SU-DHL-6 (cell line): ENCODE measurements at regions not wholly inside any gene's neighbourhood (a gene's known extent, or its start where the extent isn't known, plus 50 kb on each side); places are given as distances from the start of the nearest gene placed in this dataset.

ENCODE experiments used
- H2AFZ ChIP-seq: fragments of 200-600 bp; sonication (generic); 2 replicates; pipeline ENCODE4 v1.6.1; 2014; ENCODE audit warnings: low read depth, mild to moderate bottlenecking, moderate library complexity, mixed read lengths, antibody characterized with exemption, low read length; ENCODE audit not compliant: severe bottlenecking
- H3F3A ChIP-seq: fragments of 200-600 bp; shearing (Covaris generic); 2 replicates; pipeline ENCODE4 v1.6.0; 2016; ENCODE audit warnings: antibody characterized with exemption, mild to moderate bottlenecking; ENCODE audit not compliant: insufficient read depth
- H3K27ac ChIP-seq: fragments of 200-600 bp; sonication (generic); 2 replicates; pipeline ENCODE4 v1.5.1; 2016; ENCODE audit warnings: low read depth, mild to moderate bottlenecking, low read length, moderate library complexity, mixed read lengths
- H3K27me3 ChIP-seq: fragments of 200-600 bp; sonication (generic), shearing (Covaris generic); 2 replicates; pipeline ENCODE4 v1.6.0; 2014; ENCODE audit warnings: mild to moderate bottlenecking, low read length
- H3K36me3 ChIP-seq: fragments of 200-600 bp; sonication (generic); 2 replicates; pipeline ENCODE4 v1.6.1; 2014; ENCODE audit warnings: mild to moderate bottlenecking, low read length, mixed read lengths
- H3K4me2 ChIP-seq: fragments of 300-600, 200-600 bp; shearing (Covaris generic), sonication (generic); 2 replicates; pipeline ENCODE4 v1.6.0; 2014; ENCODE audit warnings: low read length, low read depth, mild to moderate bottlenecking; ENCODE audit not compliant: poor library complexity, severe bottlenecking
- H3K4me3 ChIP-seq: fragments of 200-600 bp; sonication (generic); 2 replicates; pipeline ENCODE4 v1.5.1; 2014; ENCODE audit warnings: antibody characterized with exemption, low read length, mild to moderate bottlenecking, mixed read lengths; ENCODE audit not compliant: insufficient read depth, poor library complexity, severe bottlenecking
- H3K79me2 ChIP-seq: fragments of 200-600 bp; sonication (generic); 2 replicates; pipeline ENCODE4 v1.6.1; 2014; ENCODE audit warnings: mild to moderate bottlenecking, low read length, moderate library complexity; ENCODE audit not compliant: insufficient read depth
- H3K9ac ChIP-seq: fragments of 200-600 bp; sonication (generic); 2 replicates; pipeline ENCODE4 v1.7.0; 2014; ENCODE audit warnings: mild to moderate bottlenecking, low read length
- H3K9me2 ChIP-seq: fragments of 200-600 bp; sonication (generic); replicated peaks from 2 replicates; pipeline ENCODE4 v1.6.1; 2014; ENCODE audit warnings: low read length; ENCODE audit not compliant: insufficient read depth
- H3K9me3 ChIP-seq: fragments of 200-600 bp; sonication (generic); 2 replicates; pipeline ENCODE4 v1.6.1; 2014; ENCODE audit warnings: low read length, mixed read lengths; ENCODE audit not compliant: insufficient read depth
- H4K20me1 ChIP-seq: fragments of 200-600 bp; sonication (generic); 2 replicates; pipeline ENCODE4 v1.6.1; 2014; ENCODE audit warnings: low read depth, mild to moderate bottlenecking, antibody characterized with exemption, low read length, moderate library complexity, mixed read lengths
- EZH2phosphoT487 ChIP-seq: fragments of 200-600 bp; sonication (generic), shearing (Covaris generic); conservative IDR thresholded peaks from 2 replicates; pipeline ENCODE4 v1.6.1; 2018; ENCODE audit warnings: mild to moderate bottlenecking, antibody characterized with exemption, low read length, moderate library complexity, mixed read lengths
- TF ChIP-seq, protein P1 (sequence below): fragments of 200-600 bp; sonication (generic); IDR thresholded peaks from one replicate; pipeline ENCODE4 v1.5.1; 2017; ENCODE audit warnings: antibody characterized with exemption, mild to moderate bottlenecking, low read length, moderate library complexity; ENCODE audit not compliant: insufficient read depth, poor library complexity, severe bottlenecking

GRCh38 chr10:3432081-3432825 is 259.7 kb upstream of the PITRM1 start:
- Histone ChIP-seq H3K9me3 (peaks cover 4% of the 10 kb centered on the region; the same call in 1 of the 2 replicates), H3K79me2 (no peaks in the 10 kb centered on the region), H3K9ac (no peak overlapping the region), H3K9me2 (no peaks in the 10 kb centered on the region), H3F3A (no peaks in the 10 kb centered on the region), H3K27ac (no peak overlapping the region), H4K20me1 (no peaks in the 10 kb centered on the region), H3K4me3 (no peak overlapping the region), H3K36me3 (no peaks in the 10 kb centered on the region), H2AFZ (no peak overlapping the region), H3K27me3 (no peaks in the 10 kb centered on the region), H3K4me2 (no peak overlapping the region)
- TF ChIP-seq, protein P1, sequence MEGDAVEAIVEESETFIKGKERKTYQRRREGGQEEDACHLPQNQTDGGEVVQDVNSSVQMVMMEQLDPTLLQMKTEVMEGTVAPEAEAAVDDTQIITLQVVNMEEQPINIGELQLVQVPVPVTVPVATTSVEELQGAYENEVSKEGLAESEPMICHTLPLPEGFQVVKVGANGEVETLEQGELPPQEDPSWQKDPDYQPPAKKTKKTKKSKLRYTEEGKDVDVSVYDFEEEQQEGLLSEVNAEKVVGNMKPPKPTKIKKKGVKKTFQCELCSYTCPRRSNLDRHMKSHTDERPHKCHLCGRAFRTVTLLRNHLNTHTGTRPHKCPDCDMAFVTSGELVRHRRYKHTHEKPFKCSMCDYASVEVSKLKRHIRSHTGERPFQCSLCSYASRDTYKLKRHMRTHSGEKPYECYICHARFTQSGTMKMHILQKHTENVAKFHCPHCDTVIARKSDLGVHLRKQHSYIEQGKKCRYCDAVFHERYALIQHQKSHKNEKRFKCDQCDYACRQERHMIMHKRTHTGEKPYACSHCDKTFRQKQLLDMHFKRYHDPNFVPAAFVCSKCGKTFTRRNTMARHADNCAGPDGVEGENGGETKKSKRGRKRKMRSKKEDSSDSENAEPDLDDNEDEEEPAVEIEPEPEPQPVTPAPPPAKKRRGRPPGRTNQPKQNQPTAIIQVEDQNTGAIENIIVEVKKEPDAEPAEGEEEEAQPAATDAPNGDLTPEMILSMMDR: no peak
- TF ChIP-seq EZH2phosphoT487: no peak

GRCh38 chr10:3430501-3430900 is 257.9 kb upstream of the PITRM1 start:
- no peak for TF ChIP-seq EZH2phosphoT487
- TF ChIP-seq, protein P1: no peak
- Histone ChIP-seq H3K9ac (no peak overlapping the region), H3K9me2 (no peaks in the 10 kb centered on the region), H3K79me2 (no peaks in the 10 kb centered on the region), H3K4me3 (no peak overlapping the region), H3F3A (no peaks in the 10 kb centered on the region), H4K20me1 (no peaks in the 10 kb centered on the region), H3K27ac (no peak overlapping the region), H3K4me2 (no peak overlapping the region), H2AFZ (no peak overlapping the region), H3K9me3 (peaks cover 4% of the 10 kb centered on the region; the same call in 1 of the 2 replicates), H3K36me3 (no peaks in the 10 kb centered on the region), H3K27me3 (no peaks in the 10 kb centered on the region)

DNA sequence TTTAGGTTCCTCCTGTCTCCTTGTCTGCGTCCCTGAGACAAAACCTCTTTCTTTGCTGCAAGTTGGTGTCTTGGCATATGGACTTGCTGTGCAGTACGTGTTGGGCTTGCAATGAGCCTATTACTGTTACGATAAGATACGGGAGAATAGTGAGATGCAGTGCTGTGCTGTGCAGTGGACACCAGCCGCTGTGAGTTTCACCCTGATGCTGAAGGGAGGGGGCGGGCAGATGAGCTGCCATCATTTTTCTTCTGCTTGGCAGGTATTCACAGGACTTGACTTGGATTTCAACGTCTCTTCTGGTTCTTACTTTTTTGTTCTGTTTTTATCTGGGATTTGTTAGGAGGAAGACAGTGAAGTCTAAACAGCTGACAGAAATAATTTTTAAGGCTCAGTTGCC is 257.1 kb upstream of the PITRM1 start:
- no peak overlapping the region for H3K4me3 ChIP-seq
- H3K4me2 ChIP-seq: no peak overlapping the region
- no peaks in the 10 kb centered on the region for H4K20me1 ChIP-seq
- H3K27me3 ChIP-seq: no peaks in the 10 kb centered on the region
- TF ChIP-seq EZH2phosphoT487: no peak
- TF ChIP-seq, protein P1: no peak
- H3K79me2 ChIP-seq: no peaks in the 10 kb centered on the region
- no peaks in the 10 kb centered on the region for H3K9me2 ChIP-seq
- no peak overlapping the region for H3K9ac ChIP-seq
- H3K27ac ChIP-seq: no peak overlapping the region
- H2AFZ ChIP-seq: no peak overlapping the region
- no peaks in the 10 kb centered on the region for H3K36me3 ChIP-seq
- H3F3A ChIP-seq: no peaks in the 10 kb centered on the region
- H3K9me3 ChIP-seq: peaks cover 4% of the 10 kb centered on the region; the same call in 1 of the 2 replicates
